Neural crest cell (in vitro differentiated cells): ENCODE measurements at regions not wholly inside any gene's neighbourhood (a gene's known extent, or its start where the extent isn't known, plus 50 kb on each side); places are given as distances from the start of the nearest gene placed in this dataset.

Experiments
- DNase-seq: peaks from one replicate; pipeline ENCODE4 v3.0.0; 2021; ENCODE audit warnings: low read depth, mixed read lengths, low spot score
- H3K27ac Mint-ChIP-seq: one replicate; pipeline ENCODE4 v1.8.0; 2021; ENCODE audit warnings: mild to moderate bottlenecking, mixed read lengths; ENCODE audit not compliant: unreplicated experiment
- H3K27me3 Mint-ChIP-seq: 2 replicates; pipeline ENCODE4 v1.8.0; 2021; ENCODE audit warnings: low read depth, mild to moderate bottlenecking, mixed read lengths
- H3K36me3 Mint-ChIP-seq: 2 replicates; pipeline ENCODE4 v1.8.0; 2021; ENCODE audit warnings: low read depth, mild to moderate bottlenecking, mixed read lengths
- H3K4me1 Mint-ChIP-seq: 2 replicates; pipeline ENCODE4 v1.8.0; 2021; ENCODE audit warnings: mixed read lengths
- H3K4me3 Mint-ChIP-seq: one replicate; pipeline ENCODE4 v1.8.0; 2021; ENCODE audit warnings: mild to moderate bottlenecking, mixed read lengths
- H3K9me3 Mint-ChIP-seq: 2 replicates; pipeline ENCODE4 v1.8.0; 2021; ENCODE audit warnings: mixed read lengths
- TF ChIP-seq, protein P1 (sequence below): fragments of 200-600 bp; sonication (generic); conservative IDR thresholded peaks from 2 replicates; pipeline ENCODE4 v1.5.0; 2021; ENCODE audit warnings: antibody characterized with exemption, mild to moderate bottlenecking

DNA sequence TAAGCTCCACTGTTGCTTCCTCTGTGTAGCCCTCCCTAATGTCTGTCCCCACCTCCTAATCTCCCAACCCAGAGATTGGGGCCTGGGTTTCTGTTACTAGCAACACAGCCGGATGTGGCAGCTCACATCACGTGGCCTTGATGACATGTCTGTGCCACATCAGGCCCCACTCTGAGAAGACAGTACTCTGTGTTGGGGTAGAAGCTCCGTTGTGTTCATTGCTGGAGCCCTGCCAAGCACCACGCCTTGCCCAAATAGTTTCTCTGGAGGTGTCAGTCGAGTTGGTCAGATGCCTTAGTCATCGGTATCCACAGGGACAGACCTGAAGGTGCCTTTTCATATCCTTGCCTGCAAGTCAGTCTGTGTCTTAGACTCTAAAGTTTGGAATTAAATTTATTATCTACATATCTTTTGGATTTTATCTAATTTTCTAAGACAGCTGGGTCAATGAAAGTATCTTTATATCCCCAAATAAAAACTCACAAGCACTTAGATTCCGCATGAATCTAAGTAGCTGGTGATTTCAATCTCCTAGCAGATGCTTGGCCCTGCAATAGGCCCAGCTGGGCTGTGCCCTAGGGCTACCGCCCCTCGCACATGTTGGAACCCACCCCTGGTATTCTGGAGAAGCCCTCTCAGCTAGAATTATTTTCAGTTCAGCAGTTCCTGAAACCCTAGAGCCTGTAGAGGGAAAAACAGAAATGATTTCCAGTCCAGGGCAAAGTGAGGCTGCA, 204.0 kb upstream of the TSHZ3 start:
- TF ChIP-seq, protein P1, sequence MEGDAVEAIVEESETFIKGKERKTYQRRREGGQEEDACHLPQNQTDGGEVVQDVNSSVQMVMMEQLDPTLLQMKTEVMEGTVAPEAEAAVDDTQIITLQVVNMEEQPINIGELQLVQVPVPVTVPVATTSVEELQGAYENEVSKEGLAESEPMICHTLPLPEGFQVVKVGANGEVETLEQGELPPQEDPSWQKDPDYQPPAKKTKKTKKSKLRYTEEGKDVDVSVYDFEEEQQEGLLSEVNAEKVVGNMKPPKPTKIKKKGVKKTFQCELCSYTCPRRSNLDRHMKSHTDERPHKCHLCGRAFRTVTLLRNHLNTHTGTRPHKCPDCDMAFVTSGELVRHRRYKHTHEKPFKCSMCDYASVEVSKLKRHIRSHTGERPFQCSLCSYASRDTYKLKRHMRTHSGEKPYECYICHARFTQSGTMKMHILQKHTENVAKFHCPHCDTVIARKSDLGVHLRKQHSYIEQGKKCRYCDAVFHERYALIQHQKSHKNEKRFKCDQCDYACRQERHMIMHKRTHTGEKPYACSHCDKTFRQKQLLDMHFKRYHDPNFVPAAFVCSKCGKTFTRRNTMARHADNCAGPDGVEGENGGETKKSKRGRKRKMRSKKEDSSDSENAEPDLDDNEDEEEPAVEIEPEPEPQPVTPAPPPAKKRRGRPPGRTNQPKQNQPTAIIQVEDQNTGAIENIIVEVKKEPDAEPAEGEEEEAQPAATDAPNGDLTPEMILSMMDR, result no peak
- Mint-ChIP-seq H3K4me3 (no peak overlapping the region), H3K27ac (no peak overlapping the region), H3K9me3 (peaks cover 2% of the 10 kb centered on the region), H3K36me3 (no peaks in the 10 kb centered on the region), H3K4me1 (no peaks in the 10 kb centered on the region), H3K27me3 (peaks cover 19% of the 10 kb centered on the region)
- no peak for DNase-seq

DNA sequence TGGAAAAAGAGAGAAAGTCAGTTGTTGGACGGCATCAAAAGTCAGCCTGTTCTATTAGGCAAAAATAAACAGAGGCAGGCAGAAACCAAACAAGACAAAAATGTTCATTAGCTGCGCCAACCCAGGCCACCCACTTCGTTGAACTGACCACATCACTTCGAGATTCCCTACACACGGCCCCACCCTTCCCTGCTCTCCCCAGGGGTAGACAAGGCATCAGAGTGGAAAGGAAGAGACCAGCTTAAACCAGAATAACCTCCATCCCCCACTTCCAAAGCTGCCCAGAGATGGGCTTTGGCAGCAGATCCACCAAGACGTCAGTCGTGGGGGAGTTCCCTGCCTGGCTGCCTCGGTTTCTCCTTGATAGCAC, 204.6 kb upstream of the TSHZ3 start:
- peaks cover 2% of the 10 kb centered on the region for H3K9me3 Mint-ChIP-seq
- peaks cover 19% of the 10 kb centered on the region for H3K27me3 Mint-ChIP-seq
- H3K27ac Mint-ChIP-seq, result no peak overlapping the region
- DNase-seq, result no peak
- TF ChIP-seq, protein P1, result no peak
- H3K4me3 Mint-ChIP-seq, result no peak overlapping the region
- no peaks in the 10 kb centered on the region for H3K4me1 Mint-ChIP-seq
- H3K36me3 Mint-ChIP-seq, result no peaks in the 10 kb centered on the region

- DNase-seq, result no peak
- H3K9me3 Mint-ChIP-seq, result peaks cover 2% of the 10 kb centered on the region
- peaks cover 18% of the 10 kb centered on the region for H3K27me3 Mint-ChIP-seq
- H3K4me1 Mint-ChIP-seq, result no peaks in the 10 kb centered on the region
- H3K27ac Mint-ChIP-seq, result no peak overlapping the region
- TF ChIP-seq, protein P1, result no peak
- no peak overlapping the region for H3K4me3 Mint-ChIP-seq
- H3K36me3 Mint-ChIP-seq, result no peaks in the 10 kb centered on the region
These were observed 205.1 kb upstream of the TSHZ3 start for GRCh38 chr19:31554360-31554759.

GRCh38 chr19:31555634-31556215, 206.5 kb upstream of the TSHZ3 start:
- Mint-ChIP-seq H3K36me3 (no peaks in the 10 kb centered on the region), H3K27me3 (peaks cover 9% of the 10 kb centered on the region), H3K4me3 (no peak overlapping the region), H3K9me3 (peaks cover 2% of the 10 kb centered on the region), H3K27ac (no peak overlapping the region), H3K4me1 (no peaks in the 10 kb centered on the region)
- DNase-seq, result no peak
- TF ChIP-seq, protein P1, result no peak

GRCh38 chr19:31559494-31559893, 210.3 kb upstream of the TSHZ3 start:
- no peaks in the 10 kb centered on the region for H3K36me3 Mint-ChIP-seq
- peaks cover 2% of the 10 kb centered on the region for H3K9me3 Mint-ChIP-seq
- no peak overlapping the region for H3K4me3 Mint-ChIP-seq
- DNase-seq, result no peak
- H3K27ac Mint-ChIP-seq, result no peak overlapping the region
- TF ChIP-seq, protein P1, result no peak
- no peaks in the 10 kb centered on the region for H3K4me1 Mint-ChIP-seq
- H3K27me3 Mint-ChIP-seq, result no peaks in the 10 kb centered on the region
